ENCODE measurements at regions not wholly inside any gene's neighbourhood (a gene's known extent, or its start where the extent isn't known, plus 50 kb on each side); places are given as distances from the start of the nearest gene placed in this dataset.

- Mint-ChIP-seq H3K9me3 (ENCODE audit: unreplicated experiment) (peaks cover 20% of the 10 kb centered on the region), H3K4me1 (ENCODE audit: unreplicated experiment) (no peaks in the 10 kb centered on the region), H3K27me3 (ENCODE audit: unreplicated experiment) (no peaks in the 10 kb centered on the region), H3K27ac (ENCODE audit: unreplicated experiment) (no peak overlapping the region), H3K36me3 (ENCODE audit: unreplicated experiment) (no peaks in the 10 kb centered on the region), H3K4me3 (ENCODE audit: unreplicated experiment) (no peak overlapping the region)
- DNase-seq (ENCODE audit: extremely low spot score, unreplicated experiment) = no peak
- no peak for TF ChIP-seq CTCF (IDR thresholded peaks at IDR 0.05)
These were observed 627.8 kb downstream of the DOK5 start for GRCh38 chr20:55103188-55103587.

DNA sequence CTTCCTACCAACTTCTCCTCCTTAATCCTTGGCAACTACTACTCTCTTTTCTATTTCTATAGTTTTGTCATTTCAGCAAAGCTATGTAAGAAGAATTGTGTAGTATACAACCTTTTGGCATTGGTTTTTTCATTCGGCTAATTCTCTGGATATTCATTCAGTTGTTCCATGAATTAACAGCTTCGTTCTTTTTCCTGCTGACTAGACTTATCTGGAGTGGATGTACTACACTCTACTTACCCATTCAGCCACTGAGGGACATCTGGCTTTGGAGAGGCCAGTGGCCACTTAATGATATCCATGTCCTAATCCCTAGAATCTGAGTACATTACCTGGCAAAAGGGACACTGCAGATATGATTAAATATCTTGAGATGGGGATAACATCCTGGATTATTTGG, 623.9 kb downstream of the DOK5 start:
- peaks cover 8% of the 10 kb centered on the region for H3K9me3 Mint-ChIP-seq (ENCODE audit: unreplicated experiment)
- no peaks in the 10 kb centered on the region for H3K4me1 Mint-ChIP-seq (ENCODE audit: unreplicated experiment)
- H3K4me3 Mint-ChIP-seq (ENCODE audit: unreplicated experiment) = no peak overlapping the region
- H3K27ac Mint-ChIP-seq (ENCODE audit: unreplicated experiment) = no peak overlapping the region
- TF ChIP-seq CTCF (IDR thresholded peaks at IDR 0.05) = no peak
- no peaks in the 10 kb centered on the region for H3K27me3 Mint-ChIP-seq (ENCODE audit: unreplicated experiment)
- no peak for DNase-seq (ENCODE audit: extremely low spot score, unreplicated experiment)
- no peaks in the 10 kb centered on the region for H3K36me3 Mint-ChIP-seq (ENCODE audit: unreplicated experiment)

GRCh38 chr20:55097621-55098020, 622.2 kb downstream of the DOK5 start:
- H3K9me3 Mint-ChIP-seq (ENCODE audit: unreplicated experiment) = peaks cover 11% of the 10 kb centered on the region
- no peak overlapping the region for H3K4me3 Mint-ChIP-seq (ENCODE audit: unreplicated experiment)
- H3K27me3 Mint-ChIP-seq (ENCODE audit: unreplicated experiment) = no peaks in the 10 kb centered on the region
- no peak overlapping the region for H3K27ac Mint-ChIP-seq (ENCODE audit: unreplicated experiment)
- DNase-seq (ENCODE audit: extremely low spot score, unreplicated experiment) = no peak
- no peaks in the 10 kb centered on the region for H3K4me1 Mint-ChIP-seq (ENCODE audit: unreplicated experiment)
- no peaks in the 10 kb centered on the region for H3K36me3 Mint-ChIP-seq (ENCODE audit: unreplicated experiment)
- TF ChIP-seq CTCF (IDR thresholded peaks at IDR 0.05) = no peak

- no peaks in the 10 kb centered on the region for H3K36me3 Mint-ChIP-seq (ENCODE audit: unreplicated experiment)
- TF ChIP-seq CTCF (IDR thresholded peaks at IDR 0.05) = no peak
- H3K27ac Mint-ChIP-seq (ENCODE audit: unreplicated experiment) = no peak overlapping the region
- no peak for DNase-seq (ENCODE audit: extremely low spot score, unreplicated experiment)
- no peak overlapping the region for H3K4me3 Mint-ChIP-seq (ENCODE audit: unreplicated experiment)
- H3K27me3 Mint-ChIP-seq (ENCODE audit: unreplicated experiment) = no peaks in the 10 kb centered on the region
- peaks cover 17% of the 10 kb centered on the region for H3K9me3 Mint-ChIP-seq (ENCODE audit: unreplicated experiment)
- no peaks in the 10 kb centered on the region for H3K4me1 Mint-ChIP-seq (ENCODE audit: unreplicated experiment)
These were observed 620.5 kb downstream of the DOK5 start for GRCh38 chr20:55095745-55096400.

- Mint-ChIP-seq H3K27ac (ENCODE audit: unreplicated experiment) (no peak overlapping the region), H3K4me3 (ENCODE audit: unreplicated experiment) (no peak overlapping the region), H3K27me3 (ENCODE audit: unreplicated experiment) (no peaks in the 10 kb centered on the region), H3K9me3 (ENCODE audit: unreplicated experiment) (peaks cover 19% of the 10 kb centered on the region), H3K4me1 (ENCODE audit: unreplicated experiment) (no peaks in the 10 kb centered on the region), H3K36me3 (ENCODE audit: unreplicated experiment) (no peaks in the 10 kb centered on the region)
- no peak for DNase-seq (ENCODE audit: extremely low spot score, unreplicated experiment)
- TF ChIP-seq CTCF (IDR thresholded peaks at IDR 0.05) = no peak
These were observed 619.0 kb downstream of the DOK5 start for GRCh38 chr20:55094353-55094861.
